ENCODE measurements at regions not wholly inside any gene's neighbourhood (a gene's known extent, or its start where the extent isn't known, plus 50 kb on each side); places are given as distances from the start of the nearest gene placed in this dataset.

DNA sequence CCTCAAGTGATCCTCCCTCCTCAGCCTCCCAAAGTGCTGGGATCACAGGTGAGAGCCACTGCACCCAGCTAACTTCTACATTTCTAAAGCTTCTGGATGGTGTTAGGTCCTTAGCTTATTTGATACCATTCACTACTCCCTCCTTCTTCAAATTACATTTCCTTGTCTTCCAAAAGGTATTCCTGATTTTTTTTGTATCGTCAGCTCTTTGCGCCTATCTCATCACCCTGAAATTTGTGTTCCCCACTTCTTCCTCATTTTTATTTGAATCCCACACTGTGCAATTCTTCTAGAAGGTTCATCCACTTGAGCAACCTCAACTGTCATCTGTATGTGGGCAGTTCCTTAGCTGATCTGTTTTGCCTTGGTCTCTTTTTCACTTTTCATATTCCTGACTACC is 241.8 kb upstream of the RGS6 start:
- DNase-seq = peak in 1 of 3 donors; percentile 14

GRCh38 chr14:71692496-71692895 is 239.7 kb upstream of the RGS6 start:
- DNase-seq = no peak

GRCh38 chr14:71693381-71693780 is 238.8 kb upstream of the RGS6 start:
- DNase-seq = peak in 1 of 3 donors; percentile 21

DNA sequence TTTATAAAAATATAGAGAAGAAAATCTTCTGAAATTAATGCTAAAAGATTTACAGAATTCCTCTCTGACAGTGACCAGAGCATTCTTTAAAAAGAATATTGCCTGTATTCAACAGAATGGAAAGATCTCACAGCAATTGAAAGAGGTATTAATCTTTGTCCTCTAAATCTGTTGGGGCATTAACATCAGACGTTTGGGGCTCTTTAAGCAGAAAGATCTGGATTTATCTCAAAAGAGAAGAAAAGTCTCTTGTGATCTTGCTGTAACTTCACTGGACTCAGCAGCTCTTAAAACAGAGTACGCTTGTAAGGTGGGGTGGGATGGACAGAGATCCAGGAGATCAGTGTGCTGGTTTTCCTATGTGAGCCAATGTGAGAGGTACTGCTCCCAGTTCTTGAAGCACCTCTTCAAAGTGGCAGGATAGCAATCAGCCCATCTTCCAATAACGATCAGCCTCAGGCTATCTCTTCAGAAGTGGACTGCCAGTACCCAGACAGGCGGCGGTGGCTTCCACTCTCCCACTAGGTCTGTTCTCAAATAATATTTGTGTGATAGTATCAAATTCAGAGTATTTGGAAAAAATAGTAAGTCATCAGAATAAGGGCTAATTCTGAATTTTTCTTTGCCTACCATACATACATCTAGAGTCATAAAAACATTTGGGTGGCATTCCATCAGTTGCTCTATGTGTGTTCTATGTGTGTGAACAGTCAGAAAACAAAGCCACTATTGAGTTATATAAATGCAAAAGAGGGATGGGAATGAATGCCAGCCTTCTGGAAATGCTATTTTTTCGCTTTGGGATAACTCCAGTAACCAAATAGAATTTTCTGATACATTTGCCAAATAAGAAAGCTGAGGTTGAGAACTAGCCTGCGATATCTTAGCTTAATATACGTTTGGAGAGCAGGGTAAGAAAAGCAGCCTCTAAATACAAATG is 237.4 kb upstream of the RGS6 start:
- DNase-seq = no peak

DNA sequence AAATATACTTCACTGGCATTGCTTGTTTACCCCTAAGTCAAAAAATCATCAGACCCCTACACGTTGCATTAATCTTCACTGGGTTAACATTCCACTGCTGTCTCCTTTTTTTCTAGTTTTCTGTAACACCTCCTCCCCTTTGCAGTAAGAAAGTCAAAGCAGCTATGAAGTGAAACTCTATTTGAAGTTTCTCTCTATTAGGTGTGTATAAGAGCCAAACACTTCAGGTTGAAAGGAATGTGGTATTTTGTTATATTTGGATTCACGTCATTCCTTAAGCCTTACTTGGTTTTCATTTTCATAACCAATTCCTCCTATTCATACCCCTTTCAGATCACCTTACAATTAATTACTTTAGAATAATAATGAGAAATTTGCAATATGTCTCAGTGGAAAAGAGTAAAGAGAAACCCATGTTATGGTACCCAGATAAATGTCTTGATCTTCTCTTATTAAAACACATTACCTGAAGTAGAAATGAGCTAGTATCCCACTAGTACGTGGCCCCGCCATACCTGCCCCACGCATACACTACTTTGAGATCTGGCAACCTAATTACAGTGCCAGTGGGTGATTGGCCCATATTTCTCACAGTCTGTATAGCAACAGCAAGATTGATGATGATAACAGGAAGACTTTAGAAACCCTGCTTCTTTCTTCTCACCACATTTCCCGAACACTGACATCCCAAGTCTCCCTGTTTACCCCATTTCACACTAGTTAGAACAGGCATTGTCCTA is 236.4 kb upstream of the RGS6 start:
- DNase-seq = no peak

DNA sequence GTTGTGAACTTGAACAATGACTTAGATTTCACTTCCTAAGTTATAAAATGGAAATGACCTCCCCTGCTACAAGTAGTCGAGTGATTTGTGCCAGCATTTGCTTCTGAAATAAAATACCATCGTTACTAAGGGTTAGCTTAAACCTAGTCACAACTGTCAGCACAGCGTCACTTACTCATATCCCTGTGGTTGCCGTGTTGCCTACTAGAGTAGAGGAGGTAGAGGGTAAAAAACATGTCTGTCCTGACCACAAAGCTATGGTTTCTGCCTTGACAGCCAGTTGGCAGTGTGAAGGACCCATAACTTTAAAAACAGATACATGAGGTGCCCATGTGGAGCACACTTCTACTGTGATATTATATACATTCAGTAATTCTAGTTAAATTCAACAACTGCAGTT is 234.2 kb upstream of the RGS6 start:
- no peak for DNase-seq

DNA sequence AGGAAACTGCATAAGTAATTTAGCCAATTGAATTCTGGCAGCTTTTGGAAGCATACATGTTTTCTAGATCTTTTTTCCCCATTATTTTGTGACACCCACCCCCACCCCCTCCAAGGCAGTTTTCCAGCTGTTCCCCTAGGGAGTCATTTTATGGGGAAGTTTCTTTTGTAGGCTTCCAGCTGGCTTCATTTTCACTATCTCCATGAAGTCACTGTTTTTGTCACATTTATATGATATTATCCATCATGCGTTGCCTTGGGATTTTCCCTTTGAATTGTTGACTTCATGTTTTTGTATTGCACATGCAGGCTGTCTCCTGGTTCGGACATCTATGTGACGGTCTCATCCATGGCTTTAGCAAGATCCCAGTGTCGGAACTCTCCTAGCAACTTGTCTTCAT is 233.6 kb upstream of the RGS6 start:
- peak in 1 of 3 donors; percentile 31 for DNase-seq

- DNase-seq = no peak
Measured at GRCh38 chr14:71701990-71702389, 230.2 kb upstream of the RGS6 start.

DNA sequence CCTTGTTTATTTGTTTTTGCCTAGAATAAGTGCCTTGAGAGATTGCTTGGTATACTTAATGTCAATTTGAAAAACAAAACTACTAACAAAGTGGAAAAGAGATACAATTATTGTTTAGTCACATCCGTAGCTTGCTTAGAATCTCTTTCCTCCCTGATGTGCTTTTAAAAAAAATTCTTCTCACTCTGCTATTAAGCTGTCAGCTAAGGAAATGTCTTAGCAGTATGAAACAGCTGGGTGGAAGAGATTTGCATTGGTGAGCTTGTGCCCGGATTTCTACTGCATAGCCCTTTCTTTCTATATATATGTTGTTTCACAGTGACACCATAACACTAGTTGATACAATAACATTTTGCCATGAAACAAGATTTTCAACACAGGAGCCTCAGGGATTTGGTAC is 229.4 kb upstream of the RGS6 start:
- no peak for DNase-seq

DNA sequence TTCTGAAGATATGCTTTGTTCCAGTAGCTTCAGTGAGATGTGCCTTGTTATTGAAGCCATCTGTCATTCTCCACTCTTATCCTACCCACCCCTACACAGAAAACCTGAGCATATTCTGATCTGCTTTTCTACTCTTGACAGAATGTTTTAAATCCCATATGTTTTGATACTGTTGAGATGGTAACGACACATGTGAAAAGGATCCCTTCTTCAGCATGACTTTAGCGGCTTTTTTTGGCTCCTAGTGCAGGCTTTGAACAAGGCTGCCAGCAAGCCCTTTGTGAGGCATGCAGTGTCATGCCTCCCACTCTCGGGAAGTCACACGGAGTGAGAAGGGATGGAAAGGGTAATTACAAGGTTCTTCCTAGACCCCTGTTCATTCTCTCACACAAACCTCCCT is 228.8 kb upstream of the RGS6 start:
- no peak for DNase-seq

GRCh38 chr14:71704210-71704609 is 228.0 kb upstream of the RGS6 start:
- no peak for DNase-seq

DNA sequence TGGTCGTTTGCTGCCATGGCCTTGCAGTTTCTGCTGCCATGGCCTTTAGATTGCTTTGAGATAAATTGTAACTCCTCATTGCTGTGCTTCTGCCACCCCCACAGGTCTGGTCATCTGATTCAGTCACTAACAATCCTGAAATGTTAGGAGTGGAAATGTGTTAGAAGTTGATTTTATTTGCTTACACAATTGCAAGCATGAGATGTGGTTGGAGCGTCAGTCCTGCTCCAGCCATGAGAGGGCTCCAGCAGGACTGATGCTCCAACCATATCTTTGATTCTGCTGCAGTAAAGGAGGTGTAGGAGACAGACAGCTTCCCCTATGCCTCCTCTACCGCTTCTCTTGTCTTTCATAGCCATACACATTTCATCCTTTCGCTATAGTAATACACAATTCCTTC is 226.8 kb upstream of the RGS6 start:
- DNase-seq = no peak

DNA sequence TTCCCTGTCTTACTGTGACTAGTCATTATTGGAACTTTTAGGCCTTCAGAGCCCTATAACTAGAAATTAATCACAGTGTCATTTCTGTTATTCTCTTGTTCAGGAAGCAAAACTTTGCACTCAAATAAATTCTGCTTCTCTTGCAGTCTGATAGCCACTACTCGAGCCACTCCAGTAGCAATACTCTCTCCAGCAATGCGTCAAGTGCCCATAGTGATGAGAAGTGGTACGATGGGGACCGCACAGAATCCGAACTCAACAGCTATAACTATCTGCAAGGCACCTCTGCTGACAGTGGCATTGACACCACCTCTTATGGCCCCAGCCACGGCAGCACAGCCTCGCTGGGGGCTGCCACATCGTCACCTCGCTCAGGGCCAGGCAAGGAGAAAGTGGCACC is 223.2 kb upstream of the RGS6 start:
- DNase-seq = no peak

GRCh38 chr14:71709987-71710386 is 222.2 kb upstream of the RGS6 start:
- no peak for DNase-seq

DNA sequence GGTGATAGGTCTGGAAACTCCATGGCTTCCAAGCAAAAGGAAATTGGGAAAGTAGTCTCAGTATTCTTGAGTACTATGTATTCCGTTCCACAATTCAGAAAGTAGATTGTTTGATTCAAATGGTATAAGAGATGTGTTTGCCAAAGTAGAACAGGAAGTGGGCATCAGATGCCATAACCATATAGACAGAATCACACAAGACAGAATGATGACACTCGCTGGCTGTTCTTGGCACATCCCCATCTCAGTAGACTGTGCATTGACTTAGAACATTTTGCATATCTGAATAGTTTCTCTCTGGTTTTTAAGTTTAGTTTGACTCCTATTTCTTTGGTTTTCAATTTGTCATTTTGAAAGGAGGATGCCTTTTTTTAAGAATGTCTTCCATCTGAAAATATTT is 221.1 kb upstream of the RGS6 start:
- DNase-seq = no peak

DNA sequence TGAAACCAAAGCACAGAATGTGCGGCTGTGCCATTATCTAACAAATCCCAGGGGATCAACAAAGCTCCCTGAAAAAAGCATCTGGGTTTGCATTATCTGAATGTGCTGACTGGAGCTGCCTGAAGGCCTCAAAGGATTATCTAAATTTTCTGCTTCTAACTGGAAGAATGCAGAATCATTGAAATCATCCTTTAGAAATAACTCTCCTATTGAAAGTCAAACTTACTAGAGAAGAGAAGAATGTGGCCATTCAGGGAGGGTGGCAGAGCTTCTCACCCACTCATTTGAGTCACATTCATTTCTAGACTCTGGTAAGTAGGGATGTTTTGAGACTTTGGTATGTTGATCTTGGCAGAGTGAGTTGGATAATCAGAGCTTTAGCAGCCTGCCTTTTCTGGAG is 220.6 kb upstream of the RGS6 start:
- DNase-seq = no peak

DNA sequence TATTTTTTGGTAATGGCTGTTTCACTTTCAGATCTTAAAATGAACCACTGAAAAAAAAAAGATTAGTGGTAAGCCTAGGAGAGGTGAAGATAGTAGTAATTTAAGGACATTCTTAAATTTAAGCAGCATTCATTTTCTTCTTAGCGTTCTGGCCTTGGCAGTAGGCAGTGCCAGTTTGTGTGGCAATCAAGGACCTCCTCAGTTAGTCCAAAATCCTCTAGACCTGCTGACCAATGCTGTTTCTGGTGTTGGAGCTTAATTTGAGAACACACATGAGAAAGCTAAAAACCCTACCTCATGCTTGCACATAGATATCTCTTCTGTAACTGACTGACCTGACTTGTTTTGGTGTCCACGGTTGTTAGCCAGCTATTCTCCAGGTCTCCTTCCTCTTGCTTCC is 219.8 kb upstream of the RGS6 start:
- no peak for DNase-seq

- no peak for DNase-seq
Measured at GRCh38 chr14:71713016-71713415, 219.2 kb upstream of the RGS6 start.

DNA sequence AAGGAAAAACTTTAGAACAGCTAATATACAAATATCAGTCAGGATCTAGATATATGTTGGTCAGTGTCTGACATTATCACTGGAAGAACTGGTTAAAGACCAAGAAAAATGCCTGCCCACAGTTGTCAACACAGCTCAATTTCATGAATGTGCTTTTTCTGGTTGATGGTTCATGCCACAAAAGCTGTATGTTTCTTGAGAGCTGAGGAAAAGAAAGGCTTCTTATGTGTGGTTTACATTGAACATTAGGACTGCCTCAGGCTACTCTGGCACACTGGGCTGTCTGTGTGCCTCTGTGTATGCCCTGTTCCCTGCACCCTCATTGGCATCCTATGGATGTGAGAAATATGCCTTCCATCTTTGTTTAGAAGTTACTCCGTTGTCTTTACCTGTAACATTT is 218.8 kb upstream of the RGS6 start:
- no peak for DNase-seq

- DNase-seq = no peak
Measured at GRCh38 chr14:71714225-71714624, 218.0 kb upstream of the RGS6 start.

GRCh38 chr14:71716041-71716772 is 216.0 kb upstream of the RGS6 start:
- DNase-seq = peak in 1 of 3 donors; percentile 24

DNA sequence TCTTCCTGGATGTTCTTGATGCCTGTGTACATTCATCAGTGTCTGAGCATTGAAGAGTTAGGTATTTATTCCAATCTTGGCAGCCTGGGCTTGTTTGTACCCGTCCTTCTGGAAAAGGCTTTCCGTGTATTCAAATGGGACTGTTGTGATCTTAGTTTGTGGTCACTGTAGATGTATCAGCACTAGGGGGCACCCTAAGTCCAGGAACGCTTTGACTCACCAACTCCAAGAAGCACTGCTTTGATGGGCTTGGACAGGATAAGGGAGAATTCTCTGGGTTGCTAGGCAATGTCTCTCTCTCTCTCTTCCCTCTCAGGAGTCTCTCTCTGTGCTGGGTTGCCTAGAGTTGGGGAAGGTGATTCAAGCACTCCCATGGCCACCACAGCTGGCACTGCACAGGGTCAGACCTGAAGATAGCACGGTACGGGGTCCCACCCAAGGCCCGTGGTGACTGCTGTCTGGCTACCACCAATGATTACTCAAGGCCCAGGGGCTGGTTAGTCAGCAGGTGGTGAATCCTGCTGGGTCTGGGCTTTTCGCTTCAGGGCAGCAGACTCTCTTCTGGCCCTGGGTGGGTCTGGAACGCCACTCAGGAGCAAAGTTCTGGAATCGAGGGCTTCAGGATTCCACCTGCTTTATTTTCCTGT is 211.1 kb upstream of the RGS6 start:
- peak; percentile 56 to 69 (median 61) for DNase-seq

DNA sequence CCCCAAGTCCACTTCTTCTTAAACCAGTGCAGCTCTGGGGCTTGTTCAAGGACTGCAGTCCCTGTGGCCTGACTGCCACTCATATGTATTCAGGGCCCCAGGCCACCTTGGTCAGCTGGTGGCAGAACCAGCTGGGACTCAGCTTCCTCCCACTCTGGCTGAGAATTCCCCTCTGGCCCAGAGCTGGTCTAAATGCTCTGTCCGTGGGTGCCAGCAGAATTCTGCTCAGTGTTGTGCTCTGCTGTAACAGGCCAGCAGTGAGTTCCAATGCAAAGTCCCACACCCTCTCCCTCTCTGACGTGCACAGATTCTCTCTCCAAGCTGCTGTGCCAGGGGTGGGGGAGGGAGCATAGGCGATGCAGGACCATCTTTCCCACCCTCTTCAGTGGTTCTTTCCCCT is 210.4 kb upstream of the RGS6 start:
- peak; percentile 8 to 49 (median 23) for DNase-seq

Data from suppressor macrophage treated with lipopolysaccharide for 1 hour (primary cell).